GM23338 (cell line): ENCODE measurements at regions not wholly inside any gene's neighbourhood (a gene's known extent, or its start where the extent isn't known, plus 50 kb on each side); places are given as distances from the start of the nearest gene placed in this dataset.

Experiments
- ATAC-seq: fragments of 200-7000 bp; cut with Tn5 transposase; 3 replicates; pipeline ENCODE4 v1.9.1; 2020
- DNase-seq: peaks from one replicate; pipeline ENCODE4 v3.0.0-alpha.2; 2015; ENCODE audit warnings: low spot score
- H2AFZ ChIP-seq: fragments of 200-600 bp; sonication (generic); 2 replicates; pipeline ENCODE4 v1.8.0; 2016; ENCODE audit warnings: antibody characterized with exemption, mild to moderate bottlenecking, moderate library complexity
- H3F3A ChIP-seq: fragments of 200-600 bp; sonication (generic); replicated peaks from 2 replicates; pipeline ENCODE4 v1.8.0; 2017; ENCODE audit warnings: antibody characterized with exemption, mixed run types, low read depth
- H3K27ac ChIP-seq: fragments of 200-600 bp; sonication (generic); 2 replicates; pipeline ENCODE4 v1.6.1; 2016; ENCODE audit warnings: low read depth
- H3K27me3 ChIP-seq: fragments of 200-600 bp; sonication (generic); 2 replicates; pipeline ENCODE4 v1.8.0; 2016; ENCODE audit warnings: mild to moderate bottlenecking, mixed run types, moderate library complexity; ENCODE audit not compliant: insufficient read depth
- H3K36me3 ChIP-seq: fragments of 200-600 bp; sonication (generic); 2 replicates; pipeline ENCODE4 v1.8.0; 2016; ENCODE audit warnings: mild to moderate bottlenecking; ENCODE audit not compliant: insufficient read depth
- H3K4me1 ChIP-seq: fragments of 200-600 bp; sonication (generic); 2 replicates; pipeline ENCODE4 v1.8.0; 2016; ENCODE audit warnings: mild to moderate bottlenecking, moderate library complexity; ENCODE audit not compliant: insufficient read depth
- H3K4me2 ChIP-seq: fragments of 200-600 bp; sonication (generic); 2 replicates; pipeline ENCODE4 v1.7.1; 2017; ENCODE audit warnings: mixed run types
- H3K4me3 ChIP-seq: fragments of 200-600 bp; sonication (generic); 2 replicates; pipeline ENCODE4 v1.6.1; 2016; ENCODE audit warnings: mixed run types
- H3K79me2 ChIP-seq: fragments of 200-600 bp; sonication (generic); replicated peaks from 2 replicates; pipeline ENCODE4 v1.8.0; 2017; ENCODE audit warnings: mild to moderate bottlenecking; ENCODE audit not compliant: insufficient read depth
- H3K9me2 ChIP-seq: fragments of 200-600 bp; sonication (generic); 2 replicates; pipeline ENCODE4 v1.8.0; 2017; ENCODE audit not compliant: insufficient read depth
- H4K20me1 ChIP-seq: fragments of 200-600 bp; sonication (generic); replicated peaks from 2 replicates; pipeline ENCODE4 v1.8.0; 2017; ENCODE audit warnings: mild to moderate bottlenecking; ENCODE audit not compliant: insufficient read depth
- H3K27ac Mint-ChIP-seq: 2 replicates; pipeline ENCODE4 v1.8.0; 2020; ENCODE audit warnings: inconsistent platforms, mild to moderate bottlenecking, moderate library complexity, mixed read lengths
- H3K27me3 Mint-ChIP-seq: 3 replicates; pipeline ENCODE4 v1.8.0; 2022; ENCODE audit warnings: low read depth, mild to moderate bottlenecking, moderate library complexity, mixed read lengths, inconsistent platforms; ENCODE audit not compliant: insufficient read depth, poor library complexity
- H3K36me3 Mint-ChIP-seq: 3 replicates; pipeline ENCODE4 v1.8.0; 2021; ENCODE audit warnings: low read depth, mild to moderate bottlenecking, inconsistent platforms, moderate library complexity, mixed read lengths
- H3K4me1 Mint-ChIP-seq: 3 replicates; pipeline ENCODE4 v1.8.0; 2020; ENCODE audit warnings: mild to moderate bottlenecking, inconsistent platforms, mixed read lengths
- H3K4me3 Mint-ChIP-seq: 3 replicates; pipeline ENCODE4 v1.8.0; 2021; ENCODE audit warnings: moderate library complexity, mild to moderate bottlenecking, inconsistent platforms, mixed read lengths
- H3K9me3 Mint-ChIP-seq: 3 replicates; pipeline ENCODE4 v1.8.0; 2020; ENCODE audit warnings: moderate library complexity, mild to moderate bottlenecking, inconsistent platforms, mixed read lengths
- CTCF ChIP-seq, 2 experiments: fragments of 200-600 bp in 1 of 2; sonication (generic) in 1 of 2; conservative IDR thresholded peaks; 2 replicates each; pipeline versions ENCODE4 v1.5.1 to v1.6.1; 2016 to 2017; ENCODE audit warnings: antibody characterized with exemption in 2 of 2, low read depth in 2 of 2, mild to moderate bottlenecking in 2 of 2, moderate library complexity in 1 of 2
- ETS1 ChIP-seq: IDR thresholded peaks from 2 replicates; pipeline ENCODE4 v1.6.1; 2016; ENCODE audit warnings: antibody characterized with exemption
- EZH2 ChIP-seq: fragments of 200-600 bp; sonication (generic); IDR thresholded peaks from one replicate; pipeline ENCODE4 v1.8.0; 2017; ENCODE audit warnings: antibody characterized with exemption, mild to moderate bottlenecking, low read depth; ENCODE audit not compliant: unreplicated experiment
- EZH2phosphoT487 ChIP-seq: fragments of 200-600 bp; sonication (generic); IDR thresholded peaks from one replicate; pipeline ENCODE4 v1.8.1; 2018; ENCODE audit warnings: antibody characterized with exemption; ENCODE audit not compliant: unreplicated experiment
- JUNB ChIP-seq: IDR thresholded peaks from one replicate; pipeline ENCODE4 v1.6.1; 2016; ENCODE audit warnings: antibody characterized with exemption; ENCODE audit not compliant: unreplicated experiment
- NANOG ChIP-seq: IDR thresholded peaks from 2 replicates; pipeline ENCODE4 v1.6.1; 2016; ENCODE audit warnings: antibody characterized with exemption, borderline replicate concordance
- POLR2AphosphoS5 ChIP-seq: IDR thresholded peaks from 2 replicates; pipeline ENCODE4 v1.6.1; 2016; ENCODE audit warnings: antibody characterized with exemption, low read depth
- REST ChIP-seq: IDR thresholded peaks from one replicate; pipeline ENCODE4 v1.6.1; 2018; ENCODE audit warnings: antibody characterized with exemption; ENCODE audit not compliant: unreplicated experiment
- STAT1 ChIP-seq: IDR thresholded peaks from one replicate; pipeline ENCODE4 v1.6.1; 2016; ENCODE audit warnings: antibody characterized with exemption; ENCODE audit not compliant: unreplicated experiment
- ZNF114 ChIP-seq: fragments of 250-450 bp; sonication (Bioruptor Pico); IDR thresholded peaks from 2 replicates; pipeline ENCODE4 v1.5.0; 2020; ENCODE audit warnings: mild to moderate bottlenecking, moderate library complexity
- ZNF331 ChIP-seq: fragments of 250-450 bp; sonication (Bioruptor Pico); IDR thresholded peaks from 2 replicates; pipeline ENCODE4 v1.5.0; 2020; ENCODE audit warnings: low read depth, mild to moderate bottlenecking, moderate library complexity

DNA sequence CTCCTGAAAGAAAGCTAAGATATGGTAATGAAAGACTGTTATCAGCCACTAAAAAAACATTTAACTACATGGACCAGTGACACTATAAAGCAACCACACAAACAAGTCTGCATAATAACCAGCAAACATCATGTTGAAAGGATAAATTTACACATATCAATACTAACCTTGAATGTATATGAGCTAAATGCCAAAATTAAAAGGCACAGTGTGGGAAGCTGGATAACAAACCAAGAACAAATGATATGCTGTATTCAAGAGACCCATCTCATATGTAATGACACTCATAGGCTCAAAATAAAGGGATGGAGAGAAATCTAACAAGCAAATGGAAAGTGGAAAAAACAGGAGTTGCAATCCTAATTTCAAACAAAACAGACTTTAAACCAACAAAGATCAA lies 213.1 kb upstream of the CDH2 start (continued):
- TF ChIP-seq REST = no peak

- Mint-ChIP-seq H3K4me3 (no peak overlapping the region), H3K4me1 (no peaks in the 10 kb centered on the region), H3K27ac (no peak overlapping the region), H3K9me3 (no peaks in the 10 kb centered on the region), H3K27me3 (no peaks in the 10 kb centered on the region), H3K36me3 (no peaks in the 10 kb centered on the region)
- no peaks in the 10 kb centered on the region for H3F3A ChIP-seq
- no peaks in the 10 kb centered on the region for H3K27me3 ChIP-seq
- DNase-seq = no peak
- H2AFZ ChIP-seq = no peak overlapping the region
- H3K4me2 ChIP-seq = no peak overlapping the region
- H3K36me3 ChIP-seq = no peaks in the 10 kb centered on the region
- no peak for ATAC-seq
- no peak for TF ChIP-seq ETS1
- TF ChIP-seq ZNF114 = no peak
- no peak for TF ChIP-seq NANOG
- TF ChIP-seq EZH2phosphoT487 = no peak
- no peak for TF ChIP-seq ZNF331 (CRISPR knock-in tag)
- TF ChIP-seq JUNB = no peak
- no peak for TF ChIP-seq REST
- TF ChIP-seq STAT1 = no peak
- no peak for TF ChIP-seq POLR2AphosphoS5
- no peak for TF ChIP-seq EZH2
- TF ChIP-seq CTCF (conservative IDR thresholded peaks at IDR 0.05; ENCODE audit: low read depth in 2 of 2) = no peak
- no peaks in the 10 kb centered on the region for H3K4me1 ChIP-seq
- H4K20me1 ChIP-seq = no peaks in the 10 kb centered on the region
- no peak overlapping the region for H3K4me3 ChIP-seq
- no peaks in the 10 kb centered on the region for H3K79me2 ChIP-seq
- no peaks in the 10 kb centered on the region for H3K9me2 ChIP-seq
- H3K27ac ChIP-seq = no peak overlapping the region
Observed at GRCh38 chr18:28382215-28382879, 205.4 kb upstream of the CDH2 start.
